HPDE6-E6E7 (cell line): ENCODE measurements at regions not wholly inside any gene's neighbourhood (a gene's known extent, or its start where the extent isn't known, plus 50 kb on each side); places are given as distances from the start of the nearest gene placed in this dataset.
A peak's percentile ranks its signal among the peaks of the same experiment; 100 is the strongest.

Experiments
- DNase-seq: peaks from one replicate; pipeline ENCODE4 v3.0.0; 2011; ENCODE audit warnings: missing footprints; ENCODE audit errors: extremely low spot score

DNA sequence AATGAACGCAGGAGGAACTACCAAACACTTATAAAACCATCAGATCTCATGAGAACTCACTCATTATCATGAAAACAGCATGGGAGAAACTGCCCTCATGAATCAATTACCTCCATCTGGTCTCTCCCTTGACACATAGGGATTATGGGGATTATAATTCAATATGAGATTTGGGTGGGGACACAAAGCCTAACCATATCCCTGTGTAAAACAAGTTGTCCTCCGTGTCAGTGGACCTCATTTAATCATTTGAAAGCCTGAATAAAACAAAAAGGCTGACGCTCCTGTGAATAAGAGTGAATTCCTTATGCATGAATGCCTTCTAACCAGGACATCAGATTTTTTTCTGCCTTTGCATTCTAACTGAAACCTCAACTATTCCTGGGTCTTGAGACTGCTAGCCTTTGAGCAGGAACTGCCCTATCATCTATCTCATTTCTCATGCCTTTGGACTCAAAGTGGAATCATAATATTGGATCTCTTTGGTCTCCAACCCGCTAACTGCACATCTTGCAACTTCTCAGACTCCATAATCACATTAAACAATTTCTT is 648.8 kb downstream of the ADGRL2 start:
- no peak for DNase-seq

DNA sequence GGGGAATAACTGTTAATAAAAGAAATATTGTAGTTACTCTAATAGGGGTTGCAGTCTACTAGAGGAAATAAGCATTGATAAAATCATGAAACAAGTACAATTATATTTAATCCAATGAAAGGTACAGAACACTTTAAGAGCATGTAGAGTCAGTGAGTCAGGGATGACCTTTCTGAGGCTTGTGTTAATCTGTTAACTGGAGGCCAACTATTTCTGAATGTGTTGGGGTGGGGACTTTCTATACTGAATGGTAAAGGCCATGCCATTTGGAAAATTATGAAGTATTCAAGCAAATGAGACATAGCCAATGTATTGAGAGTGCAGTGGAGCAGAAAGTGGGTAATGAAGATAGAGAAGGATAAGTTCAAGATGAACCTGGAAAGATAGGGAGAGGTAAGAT is 646.2 kb downstream of the ADGRL2 start:
- no peak for DNase-seq

DNA sequence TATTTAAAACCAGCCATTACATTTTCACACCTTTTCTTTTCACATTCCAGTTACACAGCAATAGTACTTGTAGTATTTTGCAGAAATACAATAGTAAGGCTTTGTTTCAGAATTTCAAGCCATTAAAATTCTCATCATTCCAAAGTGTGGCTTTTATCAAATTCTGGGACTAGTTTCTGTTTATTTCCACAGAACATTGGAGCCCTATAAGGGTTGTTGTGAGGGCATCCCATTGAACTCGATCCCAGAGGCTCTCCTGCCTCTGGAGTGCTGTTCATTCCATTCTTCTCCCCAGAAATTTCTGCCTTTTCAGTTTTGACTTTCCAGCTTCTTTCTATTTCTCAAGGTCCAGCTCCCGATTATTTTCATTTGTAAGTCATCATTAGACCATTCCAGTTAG is 645.5 kb downstream of the ADGRL2 start:
- no peak for DNase-seq

DNA sequence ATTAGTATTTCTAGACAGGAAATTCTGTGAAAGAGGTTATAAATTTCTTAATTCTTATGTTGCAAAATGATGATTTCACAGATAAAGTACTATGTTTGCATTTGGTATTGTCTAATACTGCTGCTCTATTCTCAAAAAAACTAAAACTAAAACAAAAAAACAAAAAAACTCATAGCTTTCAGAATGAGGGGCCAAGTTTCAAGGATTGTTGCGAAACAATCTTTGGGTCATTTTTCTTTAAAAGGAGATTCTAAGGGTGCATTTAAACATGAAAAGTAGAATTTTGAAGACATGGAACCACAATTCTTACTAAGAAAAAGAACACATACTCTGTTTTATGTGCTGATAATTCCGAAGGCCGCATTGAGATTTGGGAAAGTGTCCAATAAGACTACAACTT is 645.1 kb downstream of the ADGRL2 start:
- DNase-seq: no peak

DNA sequence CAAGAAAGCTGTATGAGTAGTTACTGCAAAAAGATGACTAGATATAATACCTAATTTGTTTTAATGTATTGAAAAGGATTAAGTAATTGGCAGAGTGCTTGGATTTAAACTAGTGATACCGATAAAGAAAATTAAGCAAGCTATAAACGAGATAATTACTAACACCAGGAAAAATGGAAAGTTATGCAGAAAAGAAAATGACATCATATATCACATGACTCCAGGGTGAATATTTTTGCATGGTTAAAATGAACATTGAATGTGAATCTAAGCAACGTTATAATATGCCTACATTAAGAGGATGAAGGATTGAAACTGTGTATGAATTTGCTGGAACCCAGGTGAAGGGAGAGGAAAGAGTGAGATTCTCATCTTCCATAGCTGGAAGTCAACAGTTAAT is 644.4 kb downstream of the ADGRL2 start:
- no peak for DNase-seq

DNA sequence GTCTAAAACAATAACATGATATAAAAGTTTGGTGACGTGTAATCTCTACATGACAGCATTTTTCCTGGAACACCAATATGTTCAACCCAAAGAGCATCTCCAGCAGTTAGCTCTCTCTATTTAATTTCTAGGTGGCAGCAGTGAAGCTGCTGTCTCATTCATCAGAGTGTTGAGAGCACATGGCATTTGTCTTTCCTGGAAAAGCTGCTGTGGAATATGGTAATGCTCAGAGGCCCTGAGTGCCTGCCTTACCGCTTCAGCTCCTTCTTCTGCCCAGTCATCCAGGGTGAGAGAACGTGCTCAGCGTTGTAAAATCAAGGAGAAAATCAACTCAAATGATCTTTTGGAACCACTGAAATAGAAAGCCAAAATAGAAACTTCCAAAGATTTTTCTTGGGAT is 640.7 kb downstream of the ADGRL2 start:
- DNase-seq: no peak

DNA sequence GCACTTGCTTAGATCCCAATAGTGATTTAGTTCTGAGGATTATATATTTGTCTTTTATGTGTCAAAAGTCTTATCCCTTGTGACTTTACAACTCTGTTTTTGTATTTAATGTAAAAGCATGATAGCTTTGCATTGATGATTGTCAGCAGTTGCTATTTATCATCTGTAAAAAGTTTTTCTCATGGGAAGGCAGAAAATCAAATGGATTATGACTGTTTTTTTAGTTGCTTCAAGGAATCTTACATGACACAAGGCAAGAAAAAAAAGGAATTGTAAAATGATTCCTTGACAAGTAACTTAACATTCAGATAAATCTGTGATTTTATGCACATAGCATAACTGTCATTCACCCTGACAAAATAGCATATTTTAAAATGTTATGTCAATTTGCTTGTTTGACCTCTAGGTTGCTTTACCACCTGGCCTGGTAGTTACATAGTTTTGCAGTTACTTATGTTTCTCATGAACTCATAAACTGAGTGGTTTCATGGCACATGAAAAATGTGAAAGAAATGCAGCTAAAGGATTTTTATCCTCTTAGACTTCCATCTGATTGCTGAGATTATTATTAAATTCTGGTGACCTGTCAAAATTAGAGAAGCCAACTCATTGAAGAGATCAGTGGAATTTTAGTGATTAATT is 622.6 kb downstream of the ADGRL2 start:
- DNase-seq: no peak

DNA sequence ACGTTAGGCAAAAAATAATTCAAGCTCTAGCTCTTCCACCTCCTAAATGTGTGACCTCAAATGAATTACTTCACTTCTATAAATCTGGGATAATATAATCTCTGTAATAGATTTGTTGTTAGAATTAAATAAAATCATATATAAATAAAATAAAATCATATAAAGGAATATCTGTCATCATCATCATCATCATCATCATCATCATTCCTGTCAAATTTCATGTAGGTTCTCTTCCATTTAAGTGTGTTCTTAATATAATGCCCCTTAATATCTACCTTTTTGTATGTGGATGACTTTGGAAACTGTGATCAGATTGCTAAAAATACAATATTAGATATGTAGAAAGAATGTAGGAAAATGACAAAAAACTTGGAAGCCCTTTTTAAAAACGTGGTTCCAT is 621.0 kb downstream of the ADGRL2 start:
- DNase-seq: no peak

DNA sequence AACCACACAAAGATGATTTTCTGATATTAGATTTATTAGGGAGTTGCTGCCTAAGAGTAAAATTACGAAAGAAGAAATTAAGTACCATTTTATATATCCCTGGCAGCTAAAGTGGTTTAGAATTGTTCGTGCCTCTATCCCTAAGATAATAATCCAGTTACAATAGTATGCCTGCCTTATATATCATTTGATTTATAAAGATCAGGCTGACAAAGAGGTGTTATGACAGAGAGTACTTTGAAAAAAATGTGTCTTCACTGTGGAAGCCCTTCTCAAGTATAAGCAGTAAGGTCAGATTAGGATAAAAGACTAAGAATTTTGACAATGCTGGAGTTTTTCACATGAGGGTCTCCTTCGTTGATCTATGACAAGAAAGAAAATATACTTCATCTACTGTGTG is 619.9 kb downstream of the ADGRL2 start:
- DNase-seq: no peak

DNA sequence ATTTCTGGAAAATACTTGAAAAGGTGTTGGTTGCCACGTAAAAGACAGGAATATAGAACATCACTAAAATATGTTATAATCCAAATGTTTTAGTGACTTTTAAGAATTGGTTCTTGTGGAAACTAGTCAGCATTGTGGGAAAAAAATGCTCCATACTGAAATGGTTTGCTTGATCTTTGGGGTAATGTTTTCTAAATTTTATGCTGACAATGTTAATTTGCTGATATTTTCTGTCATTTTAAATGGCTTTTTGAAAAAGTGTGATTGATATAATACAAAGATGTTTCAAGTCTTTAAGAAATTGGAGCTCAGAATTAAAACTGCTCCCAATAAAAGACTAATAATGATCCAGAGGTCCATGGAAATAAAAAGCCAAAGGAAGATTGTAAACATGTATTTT is 610.9 kb downstream of the ADGRL2 start:
- no peak for DNase-seq

DNA sequence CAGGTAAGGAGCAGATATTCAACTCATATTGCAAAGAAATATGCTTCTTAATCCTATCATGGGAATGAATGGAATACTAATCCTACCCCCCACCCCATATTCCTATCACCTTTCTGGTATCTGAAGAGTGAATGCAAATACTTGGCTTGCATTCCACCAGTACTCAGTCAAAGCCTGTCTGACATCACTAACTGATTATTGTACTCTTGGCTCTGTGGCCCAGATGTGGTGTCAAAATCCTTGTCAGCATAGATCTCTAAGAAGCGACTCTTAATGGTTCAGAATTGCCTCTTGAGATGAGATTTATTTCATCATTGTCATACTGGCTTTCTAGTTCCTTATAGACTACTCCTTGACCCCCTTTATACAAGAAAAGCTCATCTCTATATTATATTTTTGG is 604.6 kb downstream of the ADGRL2 start:
- DNase-seq: no peak

DNA sequence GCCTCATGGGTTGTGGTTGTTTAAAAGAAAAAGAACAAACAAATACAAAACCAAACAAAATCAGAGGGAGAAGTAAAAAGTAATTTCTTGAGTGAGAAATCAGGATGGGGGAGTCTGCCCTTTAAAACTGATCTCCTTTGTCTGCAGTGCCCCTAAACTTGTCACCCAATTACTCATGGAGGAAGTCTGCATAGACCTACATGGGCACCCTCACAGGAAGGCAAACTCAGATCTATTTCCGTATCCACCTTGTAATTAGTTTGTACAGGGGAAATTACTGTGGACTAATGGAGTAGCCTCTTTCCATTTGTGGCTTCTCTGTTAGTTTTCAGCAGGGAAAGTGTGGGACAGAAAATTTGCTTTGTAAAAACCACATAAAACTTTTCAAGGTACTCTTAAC is 600.4 kb downstream of the ADGRL2 start:
- DNase-seq: no peak

DNA sequence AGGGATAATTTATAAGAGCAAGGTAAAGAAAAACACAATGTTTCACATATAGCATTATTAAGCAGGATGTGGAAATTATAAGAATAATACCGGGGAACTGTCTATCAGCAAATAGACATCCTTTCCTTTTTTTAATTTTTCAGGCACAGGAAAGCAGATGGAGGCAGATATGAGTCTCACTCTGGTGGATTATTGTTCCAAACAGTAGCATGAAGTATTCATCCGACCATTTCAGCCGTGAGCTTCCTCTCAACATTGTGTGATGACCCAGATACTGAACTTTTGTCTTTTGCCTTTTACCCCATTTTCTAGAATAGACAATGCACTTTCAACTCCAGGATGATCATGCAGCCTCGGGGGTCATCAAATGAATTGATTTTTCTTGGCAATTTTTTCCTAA is 599.8 kb downstream of the ADGRL2 start:
- no peak for DNase-seq

DNA sequence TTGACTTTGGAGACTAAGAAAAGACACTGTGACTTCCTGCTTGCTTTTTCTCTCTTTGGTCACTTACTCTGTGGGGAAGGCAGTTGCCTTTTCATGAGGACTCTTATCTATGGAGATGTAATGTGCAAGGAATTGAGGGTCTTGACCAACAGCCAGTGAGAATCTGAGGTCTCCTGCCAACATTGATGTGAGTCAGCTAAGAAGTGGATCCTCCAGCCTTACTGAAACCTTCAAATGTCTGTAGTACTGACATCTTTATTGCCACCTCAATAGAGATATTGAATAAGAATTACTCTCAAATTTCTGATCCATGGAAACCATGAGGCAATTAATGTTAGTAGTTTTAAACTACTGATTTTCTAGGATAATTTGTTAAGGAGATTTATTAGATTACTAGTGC is 598.4 kb downstream of the ADGRL2 start:
- DNase-seq: no peak

DNA sequence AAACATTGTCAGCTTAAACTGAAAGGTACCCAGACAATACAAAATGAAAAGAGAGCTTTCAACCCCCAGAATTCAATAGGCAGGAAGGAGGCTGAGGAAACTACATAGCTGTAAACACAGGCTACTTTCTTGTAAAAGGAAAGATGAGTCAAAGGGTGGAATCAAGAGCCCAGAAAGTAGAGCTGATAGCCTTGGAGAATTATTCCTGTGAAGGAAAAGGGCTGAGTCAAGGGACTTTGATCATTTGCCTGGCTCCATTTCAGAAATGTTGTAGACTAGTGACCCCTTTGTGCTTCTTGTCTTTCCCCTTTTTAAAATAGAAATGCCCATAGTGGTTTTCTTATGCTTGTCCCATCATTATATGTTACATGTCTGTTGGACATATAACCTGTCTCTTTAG is 597.6 kb downstream of the ADGRL2 start:
- no peak for DNase-seq

DNA sequence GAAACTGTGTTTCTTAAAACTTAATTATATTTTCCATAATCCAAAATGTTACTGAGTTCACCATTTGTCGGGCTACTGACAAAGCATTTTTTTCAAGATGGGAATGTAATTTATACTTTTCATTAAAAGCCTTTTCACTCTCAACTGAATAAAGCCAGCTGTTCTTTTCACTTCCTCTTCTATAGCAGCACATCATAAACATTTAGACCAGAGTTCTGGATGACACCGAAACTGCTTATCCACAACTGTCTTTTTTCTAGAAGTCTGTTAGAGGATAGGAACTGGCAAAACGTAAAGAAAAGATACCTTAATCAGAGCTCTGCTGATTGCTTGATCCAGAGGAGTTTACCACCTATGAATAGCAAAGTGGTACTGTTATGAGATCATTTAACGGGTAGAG is 594.7 kb downstream of the ADGRL2 start:
- no peak for DNase-seq

DNA sequence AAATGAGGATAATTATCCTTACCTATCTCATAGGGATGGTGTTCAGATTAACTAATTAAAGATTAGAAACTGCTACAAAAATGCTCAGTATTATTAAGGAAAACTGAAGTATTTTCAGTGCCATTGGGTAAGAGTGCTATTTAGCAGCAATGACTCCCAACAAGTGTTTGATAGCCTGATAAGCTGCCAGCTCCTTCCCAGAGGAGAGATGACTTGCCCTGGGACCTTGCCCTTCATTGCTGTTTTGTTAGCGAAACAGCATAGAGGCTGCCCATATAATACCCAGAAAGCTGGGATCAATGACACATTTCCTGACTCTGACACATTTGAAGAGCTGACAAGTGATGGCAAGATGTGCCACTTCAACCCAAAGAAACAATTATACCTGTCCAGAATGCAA is 592.2 kb downstream of the ADGRL2 start:
- no peak for DNase-seq

DNA sequence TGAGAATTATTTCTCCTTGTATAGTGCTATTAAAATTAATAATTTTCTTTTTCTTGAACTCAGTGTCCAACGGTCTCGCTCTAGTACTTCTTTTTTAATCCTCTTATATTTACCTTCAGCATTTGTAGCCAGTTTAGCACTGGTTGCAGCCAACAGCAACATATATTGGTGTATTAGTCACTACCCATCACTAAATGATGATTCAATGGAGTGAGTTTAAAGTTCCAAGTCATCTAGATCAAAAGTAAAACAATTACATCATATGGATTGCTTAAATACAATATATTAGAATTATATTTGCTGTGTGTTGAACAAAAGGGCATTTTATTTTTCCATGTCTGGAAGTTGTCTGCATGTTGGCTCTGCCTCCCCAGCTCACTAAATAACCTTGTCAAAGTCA is 591.8 kb downstream of the ADGRL2 start:
- peak; percentile 22 for DNase-seq

DNA sequence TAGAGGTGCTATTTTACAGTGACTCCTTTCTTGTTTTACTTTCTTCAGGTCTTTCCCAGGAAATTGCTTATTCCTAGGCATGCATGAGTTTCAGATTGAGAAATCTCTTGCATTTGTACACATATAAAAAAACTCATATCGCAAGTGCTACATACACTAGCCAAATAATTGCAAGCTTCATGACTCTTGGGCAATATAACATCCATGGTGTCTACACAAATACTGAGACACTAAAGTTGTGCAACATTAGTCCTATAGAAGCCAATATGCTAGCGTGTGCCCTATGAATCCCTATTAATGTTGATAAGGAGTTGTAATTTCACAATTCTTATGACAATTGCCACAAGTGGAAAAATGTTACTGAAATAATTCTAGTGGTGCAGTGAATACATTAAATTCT is 591.0 kb downstream of the ADGRL2 start:
- no peak for DNase-seq

DNA sequence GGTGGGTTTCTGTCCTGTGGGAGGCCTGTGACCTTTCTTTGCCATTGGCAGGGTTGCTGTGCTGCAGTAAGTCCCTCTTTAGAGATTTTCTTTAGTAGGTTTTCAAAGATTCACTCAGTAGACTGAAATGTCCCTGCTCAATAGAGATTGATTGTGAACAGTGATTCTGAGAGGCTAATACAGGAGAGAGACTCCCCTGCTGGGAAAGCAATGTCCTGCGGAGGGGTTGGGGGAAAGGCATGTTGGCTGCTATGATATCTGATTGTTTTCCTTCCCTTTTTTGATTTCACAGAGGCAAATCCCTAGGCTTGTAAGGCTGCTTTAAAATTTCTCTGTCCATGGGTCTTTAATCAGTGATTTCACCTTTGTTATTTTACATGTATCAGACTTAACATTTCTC is 589.9 kb downstream of the ADGRL2 start:
- no peak for DNase-seq

DNA sequence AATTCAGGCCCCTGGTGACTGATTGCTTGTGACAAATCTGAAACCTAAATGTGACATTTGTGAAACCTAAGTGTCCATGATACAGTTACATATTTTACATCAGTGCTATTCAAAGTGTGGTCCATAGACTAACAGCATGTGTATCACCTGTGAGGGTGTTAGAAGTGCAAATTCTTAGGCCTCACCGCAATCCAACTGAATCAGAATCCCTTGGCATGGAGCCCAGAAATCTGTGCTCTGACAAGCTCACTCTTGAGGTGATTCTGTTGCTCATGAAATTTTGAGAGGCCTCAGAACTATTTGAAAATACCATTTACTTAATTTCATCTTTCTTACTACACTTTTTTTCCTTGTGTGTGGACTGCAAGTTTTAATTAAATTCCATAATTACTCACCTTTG is 587.9 kb downstream of the ADGRL2 start:
- DNase-seq: peak; percentile 78

DNA sequence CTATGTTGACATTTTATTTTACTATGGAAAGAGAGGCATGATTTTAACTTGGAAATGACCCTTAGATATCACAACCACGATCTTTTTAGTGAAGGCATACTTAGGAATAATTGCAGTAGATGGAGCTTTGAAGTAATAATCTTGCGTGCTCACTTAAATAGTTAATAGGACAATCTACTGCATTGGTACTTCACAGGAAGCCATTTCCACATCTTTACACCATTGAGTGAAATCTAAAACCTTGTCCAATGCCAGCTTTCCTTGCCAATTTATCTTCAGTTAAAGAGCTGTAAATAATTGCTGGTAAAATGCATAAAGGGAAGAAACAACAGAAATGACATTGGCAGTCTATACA is 586.3 kb downstream of the ADGRL2 start:
- DNase-seq: no peak

DNA sequence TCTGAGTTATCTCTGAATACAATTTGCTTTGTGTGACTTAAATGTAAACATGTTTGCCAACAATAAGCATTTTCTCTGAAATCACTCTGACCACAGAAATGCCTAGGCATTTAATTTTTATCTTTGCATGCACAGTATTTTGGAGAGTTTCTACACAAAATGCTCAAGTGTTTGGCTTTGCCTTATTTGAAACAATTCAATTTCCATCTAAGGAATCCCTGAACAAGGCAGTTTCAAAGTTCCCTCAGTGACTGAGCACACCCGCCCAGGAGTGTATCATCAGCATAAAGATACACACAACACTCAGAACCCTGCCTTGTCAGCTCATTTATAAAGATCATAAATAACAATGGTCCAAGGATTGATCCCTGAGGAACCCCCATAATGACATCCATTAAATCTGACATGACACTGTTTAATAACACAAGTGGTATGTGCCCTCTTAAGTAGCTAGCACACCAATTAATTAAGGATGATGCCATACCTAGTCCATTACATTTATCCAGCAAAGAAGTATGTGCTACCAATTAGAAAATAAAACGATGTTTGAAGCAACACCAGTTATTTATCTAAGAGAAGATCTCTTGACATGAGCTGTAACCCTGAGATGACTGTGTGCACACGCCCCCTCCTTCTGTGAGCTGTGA is 585.8 kb downstream of the ADGRL2 start:
- no peak for DNase-seq

DNA sequence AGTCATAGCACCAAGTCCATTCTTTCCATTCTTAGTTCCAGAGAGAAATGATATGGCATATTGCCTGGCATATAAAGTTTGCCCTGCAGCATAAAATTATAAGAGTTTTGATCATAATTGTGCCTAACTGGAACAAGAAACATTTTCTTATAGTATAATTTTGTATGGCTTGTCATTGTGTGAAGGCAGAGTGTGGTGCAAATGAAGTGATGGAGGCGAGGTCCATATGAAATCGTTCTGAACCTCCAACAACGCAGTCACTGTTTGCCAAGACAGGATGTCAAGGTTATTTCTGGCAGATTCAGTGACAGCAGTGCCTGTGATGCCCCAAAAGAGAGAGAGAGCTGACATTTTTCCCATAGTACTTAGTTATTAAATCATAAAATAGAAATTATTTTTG is 584.0 kb downstream of the ADGRL2 start:
- DNase-seq: no peak
